GM18909 (cell line): ENCODE measurements at regions not wholly inside any gene's neighbourhood (a gene's known extent, or its start where the extent isn't known, plus 50 kb on each side); places are given as distances from the start of the nearest gene placed in this dataset.
"Not testable (repeated sequence)": the region's sequence is repeated elsewhere in the genome, so short reads cannot be mapped to it uniquely, and the experiment has no call there.

Experiments used
- ATAC-seq: cut with Tn5 transposase; IDR thresholded peaks from one replicate; pipeline ENCODE4 v1.9.1; 2021; ENCODE audit warnings: mild to moderate bottlenecking; ENCODE audit not compliant: unreplicated experiment, poor library complexity

DNA sequence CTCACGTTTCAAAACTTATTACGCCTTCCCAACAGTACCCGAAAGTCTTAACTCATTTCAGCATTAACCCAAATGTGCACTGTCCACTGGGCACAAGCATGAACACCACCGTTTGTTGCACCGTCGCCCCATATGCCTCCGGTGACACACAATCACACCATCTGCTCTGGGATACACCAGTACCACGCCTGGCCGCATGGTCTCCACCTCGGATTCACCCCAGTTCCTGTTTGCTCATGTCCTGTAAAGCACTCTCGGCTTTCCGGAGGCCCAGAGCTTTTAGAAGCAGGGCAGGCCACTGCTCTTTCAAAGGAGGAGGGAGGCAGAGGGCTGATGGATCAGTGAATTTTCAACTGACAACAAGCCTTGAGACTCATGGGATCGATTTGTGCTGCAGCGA is 1570.0 kb upstream of the DEFB115 start:
- no peak for ATAC-seq

DNA sequence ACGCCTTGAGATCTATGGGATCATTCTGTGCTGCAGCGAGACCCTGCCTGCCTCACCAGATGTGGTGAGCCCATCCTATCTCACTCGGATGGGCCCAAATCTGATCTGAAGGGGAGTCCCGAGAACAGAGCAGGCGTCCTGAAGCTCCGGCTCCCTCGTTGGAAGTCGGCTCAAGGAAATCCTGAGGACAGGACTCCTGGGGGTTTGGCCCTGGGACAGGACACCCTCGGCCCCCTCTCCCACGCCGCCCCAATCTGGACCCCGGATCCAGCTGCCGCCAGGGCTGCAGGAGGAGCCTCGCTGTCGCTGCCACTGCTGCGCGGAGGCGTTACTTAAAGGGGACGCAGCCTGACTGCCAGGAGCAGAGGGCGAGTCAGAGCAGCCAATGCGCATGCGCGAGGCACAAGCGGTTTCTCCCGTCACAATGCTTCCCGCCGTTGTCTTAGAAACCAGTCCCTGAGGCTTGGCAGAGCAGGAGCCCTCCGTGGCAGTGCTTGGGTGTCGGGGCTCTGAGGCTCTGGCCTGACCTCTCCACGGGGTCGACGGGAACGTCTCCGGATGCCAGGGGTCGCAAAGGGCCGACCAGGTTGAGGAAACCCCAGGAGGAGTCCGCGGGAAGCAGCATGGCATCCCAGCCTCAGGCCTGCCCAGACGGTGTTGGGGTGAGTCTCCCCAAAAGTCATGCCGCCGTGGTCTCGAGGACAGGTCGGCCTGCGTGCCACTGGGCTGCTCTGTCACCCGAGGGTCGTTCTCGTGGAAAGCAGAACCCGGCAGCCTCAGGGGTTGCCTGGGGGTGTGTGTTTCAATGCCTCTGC is 1567.8 kb upstream of the DEFB115 start:
- no peak for ATAC-seq

DNA sequence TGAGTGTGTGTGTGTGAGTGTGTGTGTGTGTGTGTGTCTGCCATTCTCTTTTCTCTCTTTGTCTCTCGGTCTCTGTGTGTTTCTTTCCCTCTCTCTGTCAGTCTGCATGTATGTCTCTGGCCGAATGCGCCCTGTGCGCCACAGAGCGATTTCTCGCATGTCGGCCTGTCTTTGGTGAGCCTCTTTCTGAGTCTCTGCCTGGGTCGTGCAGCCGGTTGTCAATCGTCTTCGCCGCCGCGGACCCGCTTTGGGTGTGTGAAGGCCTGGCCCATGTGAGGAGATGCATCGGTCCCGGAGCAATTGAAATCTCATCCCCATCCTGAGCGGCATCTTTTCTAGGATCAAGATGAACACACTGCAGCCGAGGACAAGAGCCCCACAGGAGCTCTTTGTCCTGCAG is 1567.2 kb upstream of the DEFB115 start:
- ATAC-seq = no peak

DNA sequence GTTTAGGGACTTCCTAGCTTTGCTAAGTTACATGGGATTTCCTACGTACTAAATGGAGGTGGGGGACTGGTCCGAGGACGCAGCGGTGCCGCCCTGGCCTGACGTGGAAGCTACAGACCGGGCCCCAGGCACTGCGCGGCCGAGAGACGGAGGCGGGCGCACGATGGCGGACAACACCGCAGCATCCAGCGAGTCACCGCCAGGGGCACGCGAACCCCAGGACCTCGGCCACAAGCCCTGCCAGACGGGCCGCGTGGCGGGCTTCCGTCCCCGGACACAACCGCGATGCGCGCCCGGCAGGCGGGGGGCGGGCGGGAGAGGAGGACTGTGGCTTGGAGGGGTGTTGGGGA is 1516.9 kb upstream of the DEFB115 start:
- ATAC-seq = no peak

DNA sequence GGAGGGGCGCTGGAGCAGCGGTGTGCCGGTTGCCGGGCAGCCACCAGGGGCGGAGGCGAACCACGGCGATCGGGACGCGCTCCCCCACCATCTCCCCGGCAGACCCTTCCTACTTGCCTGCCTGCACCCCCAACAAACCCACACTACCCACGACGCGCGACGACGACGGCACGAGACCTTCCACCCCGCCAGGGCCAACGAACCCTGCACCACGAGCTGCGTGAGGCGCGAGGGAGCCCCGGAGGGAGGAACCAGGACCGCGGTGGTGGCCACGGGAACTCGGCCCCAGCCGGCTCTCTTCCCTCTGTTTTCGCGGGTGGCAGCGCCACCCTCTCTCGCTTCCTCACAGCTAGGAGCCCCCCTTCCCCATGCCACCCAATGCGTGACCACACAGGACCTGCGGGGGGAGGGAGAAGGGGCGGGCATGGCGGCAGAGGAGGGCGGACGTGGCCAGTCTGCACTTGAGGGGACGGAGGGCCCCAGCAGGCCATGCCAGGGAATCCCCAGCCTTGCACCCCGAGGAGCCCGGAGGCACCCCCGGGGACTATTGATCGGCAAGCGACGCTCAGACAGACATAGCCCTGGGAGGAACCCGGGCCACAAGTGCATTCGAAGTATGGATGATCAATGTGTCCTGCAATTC is 1516.4 kb upstream of the DEFB115 start:
- ATAC-seq = no peak

DNA sequence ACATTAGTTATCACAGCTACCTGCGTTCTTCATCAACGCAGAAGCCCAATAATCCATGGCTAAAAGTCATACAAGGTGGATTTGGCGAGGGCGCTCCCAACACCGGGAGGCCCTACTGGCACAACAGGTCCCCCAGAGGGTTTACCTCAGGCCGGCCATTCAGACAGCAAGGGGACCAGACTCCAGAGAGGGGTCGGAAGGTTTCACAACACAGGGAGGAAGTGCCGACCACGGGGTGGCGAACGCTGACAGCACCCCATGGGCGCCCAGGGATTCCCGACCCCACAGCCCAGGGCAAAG is 1515.9 kb upstream of the DEFB115 start:
- no peak for ATAC-seq

DNA sequence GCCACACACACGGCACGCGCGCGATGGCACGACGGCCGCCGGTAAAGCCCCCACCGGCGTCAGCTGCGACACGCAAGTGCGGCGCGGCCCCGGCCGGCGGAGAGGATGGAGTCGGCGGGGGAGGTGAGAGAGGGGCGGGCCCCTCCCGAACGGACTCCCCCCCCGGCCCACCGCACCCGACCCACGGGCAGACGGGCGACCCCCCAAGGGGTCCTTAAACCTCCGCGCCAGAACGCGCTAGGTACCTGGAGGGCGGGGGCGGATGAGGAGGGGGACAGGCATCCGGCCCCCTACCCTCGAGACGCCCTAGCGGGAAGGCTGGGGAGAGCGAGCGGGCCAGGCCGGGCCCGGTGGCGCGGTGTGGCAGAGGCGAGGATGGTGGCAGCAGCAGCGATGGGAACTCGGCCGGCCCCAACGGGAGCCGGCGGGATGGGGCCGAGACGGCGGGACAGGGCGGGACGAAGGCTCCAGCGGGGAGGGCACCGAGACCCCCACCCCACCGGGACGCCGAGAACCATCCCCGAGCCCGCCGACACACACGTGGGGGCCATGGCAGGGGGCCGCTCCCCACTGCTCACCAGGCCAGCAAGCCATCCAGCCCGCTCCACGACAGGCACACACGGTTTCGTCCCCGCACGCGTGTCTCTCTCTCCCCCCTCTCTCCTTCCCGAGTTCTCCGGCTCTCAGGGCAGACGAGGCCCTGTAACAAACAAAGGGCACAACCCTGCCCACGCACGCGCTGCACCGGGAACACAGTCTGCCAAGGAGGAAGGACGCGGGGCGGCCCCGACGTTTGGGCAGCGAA is 1515.4 kb upstream of the DEFB115 start:
- ATAC-seq = no peak

DNA sequence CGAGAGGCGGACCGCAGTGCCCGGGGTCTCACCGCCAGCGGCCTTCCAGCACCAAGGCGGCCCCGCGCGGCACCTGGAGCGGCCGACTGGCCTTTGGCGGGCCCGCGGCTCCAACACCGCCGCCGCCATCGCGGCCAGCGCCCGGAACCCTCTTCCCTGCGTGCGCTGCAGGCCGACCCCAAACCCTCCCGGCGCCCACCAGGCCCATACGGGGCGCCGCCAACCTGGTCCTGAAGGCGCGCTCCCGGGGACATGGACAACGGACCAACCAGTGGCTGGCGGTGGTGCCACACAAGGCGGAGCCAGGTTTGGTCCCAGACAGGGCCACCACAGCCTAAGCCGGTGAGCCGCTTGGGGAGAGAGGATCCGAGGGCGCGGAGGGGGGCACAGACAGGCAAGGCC is 1514.8 kb upstream of the DEFB115 start:
- ATAC-seq = no peak

DNA sequence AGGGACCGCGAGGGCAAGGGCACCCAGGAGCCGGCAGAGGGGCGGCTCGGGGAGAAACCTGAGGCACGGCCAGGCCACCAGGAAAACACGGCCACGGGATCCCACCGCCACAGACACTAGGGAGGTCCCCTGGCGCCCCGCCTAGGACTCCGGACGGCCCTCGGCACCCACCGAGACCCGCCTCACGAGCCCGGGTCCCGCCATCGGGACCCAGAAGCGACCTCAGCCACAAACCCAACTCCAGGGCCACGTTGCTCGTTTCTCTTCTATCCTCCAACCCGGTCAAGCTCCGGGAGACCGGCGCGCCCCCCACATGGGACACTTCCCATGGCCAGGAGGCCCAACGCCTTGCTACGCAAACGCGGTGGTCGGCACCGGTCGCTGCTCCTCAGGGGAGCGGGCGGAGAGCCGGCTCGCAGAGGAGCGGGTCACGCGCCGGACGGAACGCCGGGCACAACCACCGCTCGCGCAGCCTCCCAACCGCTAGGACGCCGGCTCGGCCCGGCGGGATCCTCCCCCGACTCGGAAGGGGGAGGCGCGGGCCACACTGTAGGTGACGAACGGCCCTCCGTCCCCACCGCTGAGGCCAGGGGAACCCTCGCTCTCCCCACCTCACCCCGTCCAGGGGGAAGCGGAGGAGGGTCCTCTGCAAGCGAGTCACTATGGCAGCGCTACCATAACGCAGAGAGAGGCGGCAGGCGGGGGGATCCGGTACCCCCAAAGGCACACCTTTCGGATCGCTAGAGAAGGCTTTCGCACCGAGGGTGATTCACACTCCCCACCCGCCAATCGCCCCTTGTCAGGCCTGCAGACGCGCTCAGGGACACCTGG is 1514.1 kb upstream of the DEFB115 start:
- ATAC-seq = no peak

DNA sequence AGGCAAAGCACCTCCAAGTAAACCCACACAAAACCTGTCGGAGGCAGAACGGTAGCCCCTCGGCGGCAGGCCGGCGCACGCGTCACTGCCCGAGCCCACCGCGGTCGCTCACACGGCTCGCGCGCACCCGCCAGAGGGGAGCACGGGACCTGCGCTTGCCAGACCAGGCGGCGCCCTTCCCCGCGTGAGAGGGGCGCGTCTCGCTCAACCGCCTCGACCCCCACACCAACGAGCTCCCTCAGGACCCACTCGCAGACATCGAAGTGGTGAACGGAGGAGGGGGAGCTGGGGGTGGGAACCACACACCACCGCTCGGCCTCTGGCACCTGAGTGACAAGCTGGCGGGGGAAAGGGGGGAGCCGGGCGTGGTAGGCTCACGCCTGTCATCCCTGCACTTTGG is 1513.4 kb upstream of the DEFB115 start:
- ATAC-seq = no peak

DNA sequence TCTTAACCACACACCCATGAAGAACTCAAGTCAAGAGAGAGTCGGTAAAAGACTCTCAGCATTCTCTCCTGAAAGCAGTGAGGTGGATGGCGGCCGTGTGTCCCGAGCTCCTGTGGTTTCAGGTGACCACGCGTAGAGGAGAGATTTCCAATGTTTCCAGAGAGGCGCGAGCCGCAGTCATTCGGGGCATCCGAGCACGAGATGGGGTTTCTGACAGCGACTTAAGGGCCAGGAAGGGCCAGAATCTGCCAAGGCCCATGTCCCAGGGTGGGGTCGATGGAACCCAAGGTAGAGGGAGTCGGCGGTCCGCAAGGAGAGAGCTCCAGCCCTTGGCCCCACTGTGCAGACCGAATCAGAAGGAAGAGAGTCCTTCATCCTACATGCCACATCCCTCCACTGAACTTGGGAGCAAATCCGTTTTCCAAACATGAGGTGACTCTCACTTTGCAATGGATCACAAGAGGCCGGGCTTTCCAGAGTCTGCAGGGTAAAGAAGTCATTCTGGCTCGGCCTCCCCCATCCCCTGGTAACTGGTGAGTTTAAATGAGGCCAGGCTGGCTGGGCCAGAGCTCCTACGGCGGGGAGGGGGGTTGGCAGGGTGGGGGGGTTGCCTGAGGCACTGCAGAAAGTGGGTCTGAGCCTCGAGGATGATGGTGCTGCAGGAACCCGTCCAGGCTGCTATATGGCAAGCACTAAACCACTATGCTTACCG is 1511.8 kb upstream of the DEFB115 start:
- not testable (repeated sequence) for ATAC-seq

DNA sequence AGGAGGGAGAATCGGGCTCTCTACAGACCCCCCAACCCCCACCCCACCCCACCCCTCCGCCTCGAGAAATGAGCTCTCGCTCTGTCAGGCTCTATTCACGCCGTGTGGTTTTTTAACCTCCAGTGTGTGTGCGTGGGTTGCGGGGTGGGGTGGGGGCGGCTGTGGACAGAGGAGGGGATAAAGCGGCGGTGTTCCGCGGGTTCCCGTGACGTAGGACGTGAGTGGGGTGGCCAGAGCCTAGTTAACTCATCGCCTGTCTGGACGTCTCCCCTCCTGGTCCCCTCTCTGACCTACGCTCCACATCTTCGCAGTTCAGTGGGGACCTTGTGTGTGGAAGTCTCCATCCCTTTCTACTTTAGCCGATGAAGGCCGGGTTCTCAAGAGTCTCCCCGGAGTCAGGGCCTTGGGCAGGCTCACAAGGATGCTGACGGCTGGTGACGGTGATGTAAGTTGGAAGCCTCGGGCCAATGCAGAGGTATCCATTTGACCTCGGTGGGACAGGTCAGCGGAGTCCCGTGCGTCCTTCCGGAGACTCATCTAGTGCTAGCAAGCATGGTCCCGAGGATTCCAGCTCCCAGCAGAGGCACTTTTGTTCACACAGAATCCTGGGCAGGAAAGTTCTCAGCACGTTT is 1507.1 kb upstream of the DEFB115 start:
- no peak for ATAC-seq

DNA sequence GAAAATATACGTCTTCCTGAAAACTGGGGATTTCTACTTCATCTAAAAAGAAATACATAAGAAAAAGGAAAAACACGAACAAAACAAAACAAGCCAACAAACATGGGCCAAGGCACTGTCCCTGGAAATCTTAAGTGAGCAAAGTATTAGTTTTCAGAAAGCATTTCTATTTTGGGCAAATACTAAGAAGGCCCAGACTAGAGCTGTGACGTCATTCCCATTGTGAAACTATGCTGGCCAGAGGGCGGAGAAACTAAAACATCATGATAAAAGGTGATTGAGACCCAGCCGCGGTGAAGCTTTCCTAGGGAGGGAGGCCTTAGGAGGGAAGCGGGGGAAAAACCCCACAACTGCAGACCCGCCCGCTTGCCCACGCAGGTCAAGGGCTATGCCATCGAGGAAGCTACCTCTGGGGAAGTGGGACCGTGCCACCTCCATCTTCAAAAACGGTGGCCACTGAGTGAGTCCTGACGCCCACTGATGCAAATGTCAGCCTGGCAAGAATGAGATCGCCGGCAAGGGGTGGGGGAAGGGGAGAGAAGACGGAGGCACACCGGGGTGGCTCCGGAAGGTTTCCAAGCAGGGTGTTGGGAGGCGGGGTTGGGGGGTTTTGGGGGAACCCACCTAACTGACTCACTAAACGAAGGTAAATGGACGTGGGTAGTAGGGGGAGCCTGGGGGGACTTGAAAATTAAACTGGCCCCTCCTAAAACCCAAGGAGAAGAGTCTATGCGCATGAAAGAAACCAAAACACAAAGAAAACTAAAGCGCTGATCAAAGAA is 1504.6 kb upstream of the DEFB115 start:
- not testable (repeated sequence) for ATAC-seq

DNA sequence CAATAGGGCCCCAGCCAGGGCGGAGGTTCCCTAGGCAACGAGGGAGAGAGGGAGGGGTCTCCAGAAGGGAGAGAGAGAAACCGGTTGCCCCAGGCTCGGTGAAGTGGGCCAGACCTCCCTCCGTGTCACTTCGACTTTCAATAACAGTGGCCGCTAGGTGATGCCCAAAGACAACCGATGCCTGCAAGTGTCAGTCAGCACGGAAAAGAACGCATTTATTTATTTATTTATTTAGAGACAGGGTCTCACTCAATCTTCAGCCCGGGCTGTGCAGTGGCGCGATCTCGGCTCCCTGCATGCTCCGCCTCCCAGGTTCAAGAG is 1504.1 kb upstream of the DEFB115 start:
- ATAC-seq = not testable (repeated sequence)

DNA sequence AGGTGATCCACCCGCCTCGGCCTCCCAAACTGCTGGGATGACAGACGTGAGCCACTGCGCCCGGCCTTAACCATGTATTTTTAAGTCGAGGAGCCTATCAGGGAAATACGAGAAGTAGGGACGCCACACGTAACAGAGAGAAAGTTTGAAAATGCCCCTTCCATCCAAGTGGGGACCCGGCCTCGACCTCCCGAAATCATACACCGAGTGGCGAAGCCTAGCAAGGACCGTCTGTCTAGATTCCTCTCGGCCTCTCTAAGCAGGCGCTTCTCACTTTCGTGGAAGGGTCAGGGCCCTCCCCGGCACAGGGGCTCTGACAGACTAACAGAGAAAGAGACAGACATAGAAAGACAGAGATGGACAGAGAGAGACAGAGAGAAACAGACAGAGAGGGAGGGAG is 1503.6 kb upstream of the DEFB115 start:
- ATAC-seq = not testable (repeated sequence)

DNA sequence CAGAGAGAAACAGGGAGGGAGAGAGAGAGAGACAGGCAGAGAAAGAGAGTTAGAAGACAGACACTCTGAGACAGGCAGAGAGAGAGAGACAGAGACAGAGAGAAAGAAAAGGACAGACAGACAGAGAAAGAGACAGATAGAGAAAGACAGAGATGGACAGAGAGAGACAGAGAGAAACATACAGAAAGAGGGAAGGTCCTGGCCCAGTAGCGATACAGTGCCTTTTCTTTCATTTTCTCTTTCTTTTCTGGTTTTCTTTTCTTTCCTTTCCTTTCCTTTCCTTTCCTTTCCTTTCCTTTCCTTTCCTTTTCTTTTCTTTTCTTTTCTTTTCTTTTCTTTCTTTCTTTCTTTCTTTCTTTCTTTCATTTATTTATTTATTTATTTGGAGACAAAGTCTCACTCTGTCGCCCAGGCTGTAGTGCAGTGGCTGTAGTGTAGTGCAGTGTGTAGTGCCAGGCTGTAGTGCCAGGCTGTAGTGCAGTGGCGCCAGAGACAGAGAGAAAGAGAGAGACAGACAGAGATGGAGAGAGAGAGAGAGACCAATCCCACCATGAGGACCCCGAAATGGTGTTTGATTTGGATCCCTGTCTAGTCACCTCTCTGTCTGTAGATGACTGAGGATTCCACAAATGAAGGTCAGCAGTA is 1501.5 kb upstream of the DEFB115 start:
- not testable (repeated sequence) for ATAC-seq

DNA sequence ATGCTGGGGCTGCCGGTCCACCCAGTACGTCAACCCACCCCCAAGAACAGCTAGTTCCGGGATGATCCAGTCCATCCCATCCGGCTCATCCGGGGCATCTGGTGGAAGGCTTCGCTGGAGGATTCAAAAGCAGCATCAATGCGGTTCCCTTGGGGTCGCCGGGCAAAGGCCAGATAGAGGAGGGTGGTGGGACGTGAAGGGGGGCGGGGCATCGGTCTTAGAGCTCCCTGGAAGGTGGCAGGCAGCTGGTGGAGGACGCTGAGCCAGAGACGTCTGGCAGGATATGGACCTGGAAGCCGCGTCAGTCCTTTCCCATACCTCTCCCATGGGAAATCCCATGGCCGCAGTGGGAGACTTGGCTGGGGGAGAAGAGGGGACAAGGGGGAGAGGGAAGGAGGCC is 1500.8 kb upstream of the DEFB115 start:
- no peak for ATAC-seq

DNA sequence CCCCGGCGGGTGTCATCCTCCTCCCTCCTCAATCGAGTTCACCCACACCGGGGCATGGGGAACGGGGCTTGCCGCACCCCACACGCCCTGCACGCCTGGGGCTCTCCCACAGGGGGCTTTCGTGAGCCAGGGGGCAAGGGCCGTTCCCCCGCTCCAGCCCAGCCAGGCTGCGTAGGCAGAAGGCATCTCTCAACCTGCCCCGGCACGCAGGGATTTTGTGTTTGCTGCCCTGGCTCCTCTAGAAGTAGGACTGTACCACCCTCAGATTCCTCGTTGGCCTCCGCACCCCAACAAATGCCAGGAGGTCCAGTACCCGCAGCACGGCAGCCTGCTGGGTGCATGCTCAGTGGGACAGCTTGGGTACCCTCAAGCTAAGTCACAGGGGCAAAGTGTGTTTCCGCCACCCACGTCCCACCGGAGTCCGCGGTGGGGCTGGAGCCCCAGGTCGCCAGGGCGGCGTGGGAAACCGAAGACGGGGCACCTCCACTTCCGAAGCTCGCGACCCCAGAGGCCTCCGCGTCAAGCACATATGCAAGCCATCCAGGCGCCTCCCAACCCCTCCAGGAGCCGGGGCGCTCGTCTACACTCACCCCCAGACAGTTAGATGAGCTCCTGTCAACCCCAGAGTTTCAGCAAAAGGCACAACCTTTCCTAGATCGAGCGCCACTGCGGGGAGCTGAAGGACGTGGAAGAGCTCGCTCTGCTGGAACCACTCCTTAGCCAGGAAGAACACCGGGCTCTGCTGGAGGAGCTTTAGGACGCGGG is 1495.7 kb upstream of the DEFB115 start:
- not testable (repeated sequence) for ATAC-seq
